Liver (tissue), 8 donors: ENCODE measurements at regions not wholly inside any gene's neighbourhood (a gene's known extent, or its start where the extent isn't known, plus 50 kb on each side); places are given as distances from the start of the nearest gene placed in this dataset.

Experiments
- DNase-seq: peaks from one replicate; pipeline ENCODE4 v3.0.0-alpha.2; 2017; ENCODE audit warnings: low spot score
- H3K27ac ChIP-seq, 2 donors: one replicate each; pipeline ENCODE4 v1.7.0; 2013; ENCODE audit warnings: inconsistent platforms in 2 of 2, low read length in 2 of 2, control low read depth in 1 of 2, low read depth in 1 of 2, mild to moderate bottlenecking in 1 of 2
- H3K27me3 ChIP-seq, 4 donors: one replicate each; pipeline versions ENCODE4 v1.6.1 to v1.7.0; 2013; ENCODE audit warnings: low read length in 3 of 4, inconsistent platforms in 1 of 4, mild to moderate bottlenecking in 1 of 4, moderate library complexity in 1 of 4; ENCODE audit not compliant: control insufficient read depth in 4 of 4, insufficient read depth in 4 of 4
- H3K36me3 ChIP-seq, 4 donors: one replicate each; pipeline versions ENCODE4 v1.6.1 to v1.7.0; 2013; ENCODE audit warnings: low read length in 3 of 4, mild to moderate bottlenecking in 3 of 4, low read depth in 1 of 4, moderate library complexity in 1 of 4; ENCODE audit not compliant: control insufficient read depth in 4 of 4, insufficient read depth in 3 of 4
- H3K4me1 ChIP-seq, 4 donors: one replicate each; pipeline versions ENCODE4 v1.6.1 to v1.7.0; 2013; ENCODE audit warnings: low read length in 3 of 4, mild to moderate bottlenecking in 3 of 4, moderate library complexity in 1 of 4; ENCODE audit not compliant: control insufficient read depth in 4 of 4, insufficient read depth in 4 of 4
- H3K4me3 ChIP-seq, 3 donors: one replicate each; pipeline versions ENCODE4 v1.6.1 to v1.7.0; 2013; ENCODE audit warnings: low read length in 3 of 3, control low read depth in 1 of 3, low read depth in 1 of 3, mild to moderate bottlenecking in 1 of 3
- H3K9ac ChIP-seq, 2 donors: one replicate each; pipeline ENCODE4 v1.7.0; 2013; ENCODE audit warnings: low read length in 2 of 2, mild to moderate bottlenecking in 2 of 2, moderate library complexity in 2 of 2, control low read depth in 1 of 2, low read depth in 1 of 2
- H3K9me3 ChIP-seq, 4 donors: one replicate each; pipeline versions ENCODE4 v1.6.1 to v1.7.0; 2013; ENCODE audit warnings: low read length in 3 of 4; ENCODE audit not compliant: control insufficient read depth in 4 of 4
- ATF3 ChIP-seq: IDR thresholded peaks from 2 replicates; pipeline ENCODE4 v1.6.1; 2016; ENCODE audit warnings: antibody characterized with exemption
- CTCF ChIP-seq: fragments of 150-350 bp; IDR thresholded peaks from 2 replicates; pipeline ENCODE4 v1.5.1; 2017; ENCODE audit warnings: improper control_type of control experiment, low read depth, low read length; ENCODE audit not compliant: missing input control
- EGR1 ChIP-seq, 2 donors: IDR thresholded peaks; 2 replicates each; pipeline ENCODE4 v1.6.1; 2016 to 2018; ENCODE audit warnings: antibody characterized with exemption in 2 of 2, low read depth in 2 of 2
- FOXA1 ChIP-seq: IDR thresholded peaks from 2 replicates; pipeline ENCODE4 v1.6.1; 2016; ENCODE audit warnings: antibody characterized with exemption
- FOXA2 ChIP-seq: IDR thresholded peaks from 2 replicates; pipeline ENCODE4 v1.6.1; 2016; ENCODE audit warnings: antibody characterized with exemption
- GABPA ChIP-seq, 2 donors: IDR thresholded peaks in 1 of 2; conservative IDR thresholded peaks in 1 of 2; 2 replicates each; pipeline ENCODE4 v1.6.1; 2016; ENCODE audit warnings: antibody characterized with exemption in 2 of 2, mild to moderate bottlenecking in 1 of 2, moderate library complexity in 1 of 2
- HNF4A ChIP-seq, 2 donors: conservative IDR thresholded peaks; 2 replicates each; pipeline ENCODE4 v1.6.1; 2016; ENCODE audit warnings: antibody characterized with exemption in 2 of 2, mild to moderate bottlenecking in 2 of 2
- HNF4G ChIP-seq: IDR thresholded peaks from 2 replicates; pipeline ENCODE4 v1.6.1; 2016; ENCODE audit warnings: antibody characterized with exemption
- JUND ChIP-seq, 2 donors: IDR thresholded peaks; 2 replicates each; pipeline ENCODE4 v1.6.1; 2016; ENCODE audit warnings: antibody characterized with exemption in 2 of 2
- MAX ChIP-seq: IDR thresholded peaks from 2 replicates; pipeline ENCODE4 v1.6.1; 2016; ENCODE audit warnings: antibody characterized with exemption
- NR2F2 ChIP-seq: IDR thresholded peaks from 2 replicates; pipeline ENCODE4 v1.6.1; 2016; ENCODE audit warnings: antibody characterized with exemption
- RAD21 ChIP-seq, 2 donors: IDR thresholded peaks; 2 replicates each; pipeline ENCODE4 v1.6.1; 2016; ENCODE audit warnings: antibody characterized with exemption in 2 of 2, mild to moderate bottlenecking in 2 of 2
- REST ChIP-seq: IDR thresholded peaks from 2 replicates; pipeline ENCODE4 v1.6.1; 2016; ENCODE audit warnings: antibody characterized with exemption, mild to moderate bottlenecking
- RXRA ChIP-seq, 2 donors: IDR thresholded peaks; 2 replicates each; pipeline ENCODE4 v1.6.1; 2017 to 2018; ENCODE audit warnings: antibody characterized with exemption in 2 of 2, mild to moderate bottlenecking in 1 of 2
- SP1 ChIP-seq: IDR thresholded peaks from 2 replicates; pipeline ENCODE4 v1.6.1; 2018; ENCODE audit warnings: antibody characterized with exemption, mild to moderate bottlenecking
- TAF1 ChIP-seq: conservative IDR thresholded peaks from 2 replicates; pipeline ENCODE4 v1.6.1; 2016; ENCODE audit warnings: antibody characterized with exemption, mild to moderate bottlenecking
- YY1 ChIP-seq: IDR thresholded peaks from 2 replicates; pipeline ENCODE4 v1.6.1; 2016; ENCODE audit warnings: antibody characterized with exemption, mild to moderate bottlenecking
- ZBTB33 ChIP-seq: IDR thresholded peaks from 2 replicates; pipeline ENCODE4 v1.6.1; 2016; ENCODE audit warnings: antibody characterized with exemption
- WGBS: extraction: QIAGEN DNeasy Blood & Tissue Kit; methylation state at CpG from one replicate; pipeline ENCODE4 v1.1.7; 2013; 5-methylcytosine and 5-hydroxymethylcytosine counted together
- donor health status: healthy.
- donor health status: healthy.
- donor health status: healthy.
- donor health status: healthy.
- donor health status: healthy.

- Histone ChIP-seq H3K27me3 (no peaks in the 10 kb centered on the region), H3K4me3 (no peak overlapping the region), H3K4me1 (peaks cover 0 to 2% (median 0%) of the 10 kb centered on the region in 4 donors), H3K9me3 (no peaks in the 10 kb centered on the region), H3K36me3 (no peaks in the 10 kb centered on the region), H3K27ac (no peak overlapping the region), H3K9ac (no peak overlapping the region)
- WGBS, result 90% methylated on average over 5 of the region's 5 CpGs
- TF ChIP-seq HNF4A (conservative IDR thresholded peaks at IDR 0.05) (no peak), HNF4G (no peak), NR2F2 (no peak), FOXA2 (no peak), REST (no peak), ZBTB33 (no peak), SP1 (no peak), JUND (IDR thresholded peaks at IDR 0.05) (no peak), CTCF (no peak), RAD21 (IDR thresholded peaks at IDR 0.05) (no peak), GABPA (IDR thresholded peaks at IDR 0.05 in 1 of 2, conservative IDR thresholded peaks at IDR 0.05 in 1 of 2) (no peak), TAF1 (no peak), YY1 (no peak), FOXA1 (no peak), EGR1 (IDR thresholded peaks at IDR 0.05; ENCODE audit: low read depth in 2 of 2) (no peak), MAX (no peak), ATF3 (no peak), RXRA (IDR thresholded peaks at IDR 0.05) (no peak)
- no peak for DNase-seq
These were observed 277.4 kb upstream of the PHYHIPL start for GRCh38 chr10:58898854-58899573.
